ENCODE measurements at regions not wholly inside any gene's neighbourhood (a gene's known extent, or its start where the extent isn't known, plus 50 kb on each side); places are given as distances from the start of the nearest gene placed in this dataset.

GRCh38 chr6:5909721-5910120, 97.0 kb downstream of the NRN1 start:
- Mint-ChIP-seq H3K9me3 (peaks cover 2% of the 10 kb centered on the region), H3K4me1 (no peaks in the 10 kb centered on the region), H3K27ac (no peak overlapping the region), H3K36me3 (peaks cover 6% of the 10 kb centered on the region), H3K27me3 (peaks cover 4% of the 10 kb centered on the region), H3K4me3 (no peak overlapping the region)
- no peak for ATAC-seq (ENCODE audit: low read depth)
- no peak for DNase-seq (ENCODE audit: low spot score in 2 of 2)

- no peak for ATAC-seq (ENCODE audit: low read depth)
- Mint-ChIP-seq H3K4me3 (no peak overlapping the region), H3K27ac (no peak overlapping the region), H3K9me3 (no peaks in the 10 kb centered on the region), H3K4me1 (no peaks in the 10 kb centered on the region), H3K36me3 (peaks cover 4% of the 10 kb centered on the region), H3K27me3 (peaks cover 2% of the 10 kb centered on the region)
- no peak for DNase-seq (ENCODE audit: low spot score in 2 of 2)
These were observed 99.9 kb downstream of the NRN1 start for GRCh38 chr6:5906842-5907241.

- Mint-ChIP-seq H3K4me3 (no peak overlapping the region), H3K4me1 (no peaks in the 10 kb centered on the region), H3K9me3 (no peaks in the 10 kb centered on the region), H3K27me3 (peaks cover 2% of the 10 kb centered on the region), H3K36me3 (peaks cover 4% of the 10 kb centered on the region), H3K27ac (no peak overlapping the region)
- no peak for DNase-seq (ENCODE audit: low spot score in 2 of 2)
- ATAC-seq (ENCODE audit: low read depth), result no peak
These were observed 100.4 kb downstream of the NRN1 start for GRCh38 chr6:5906340-5906670.

GRCh38 chr6:5905431-5906339, 101.0 kb downstream of the NRN1 start:
- no peaks in the 10 kb centered on the region for H3K27me3 Mint-ChIP-seq
- ATAC-seq (ENCODE audit: low read depth) (no peak), DNase-seq (ENCODE audit: low spot score in 2 of 2) (no peak)
- no peaks in the 10 kb centered on the region for H3K9me3 Mint-ChIP-seq
- H3K4me1 Mint-ChIP-seq, result no peaks in the 10 kb centered on the region
- H3K36me3 Mint-ChIP-seq, result no peaks in the 10 kb centered on the region
- H3K27ac Mint-ChIP-seq, result no peak overlapping the region
- H3K4me3 Mint-ChIP-seq, result no peak overlapping the region

GRCh38 chr6:5904532-5904931, 102.2 kb downstream of the NRN1 start:
- peaks cover 4% of the 10 kb centered on the region for H3K36me3 Mint-ChIP-seq
- peaks cover 3% of the 10 kb centered on the region for H3K27me3 Mint-ChIP-seq
- no peak overlapping the region for H3K27ac Mint-ChIP-seq
- H3K4me3 Mint-ChIP-seq, result no peak overlapping the region
- ATAC-seq (ENCODE audit: low read depth) (no peak), DNase-seq (ENCODE audit: low spot score in 2 of 2) (no peak)
- H3K4me1 Mint-ChIP-seq, result no peaks in the 10 kb centered on the region
- no peaks in the 10 kb centered on the region for H3K9me3 Mint-ChIP-seq

- peaks cover 5% of the 10 kb centered on the region for H3K36me3 Mint-ChIP-seq
- peaks cover 12% of the 10 kb centered on the region for H3K27me3 Mint-ChIP-seq
- no peak overlapping the region for H3K4me3 Mint-ChIP-seq
- H3K27ac Mint-ChIP-seq, result no peak overlapping the region
- ATAC-seq (ENCODE audit: low read depth) (no peak), DNase-seq (ENCODE audit: low spot score in 2 of 2) (no peak)
- H3K4me1 Mint-ChIP-seq, result peaks cover 2% of the 10 kb centered on the region
- no peaks in the 10 kb centered on the region for H3K9me3 Mint-ChIP-seq
These were observed 107.3 kb downstream of the NRN1 start for GRCh38 chr6:5899216-5900045.

- DNase-seq (ENCODE audit: low spot score in 2 of 2) (no peak), ATAC-seq (ENCODE audit: low read depth) (no peak)
- Mint-ChIP-seq H3K4me1 (peaks cover 2% of the 10 kb centered on the region), H3K4me3 (no peak overlapping the region), H3K9me3 (no peaks in the 10 kb centered on the region), H3K36me3 (peaks cover 5% of the 10 kb centered on the region), H3K27me3 (peaks cover 12% of the 10 kb centered on the region), H3K27ac (no peak overlapping the region)
These were observed 108.2 kb downstream of the NRN1 start for GRCh38 chr6:5898563-5898962.

GRCh38 chr6:5898102-5898501, 108.6 kb downstream of the NRN1 start:
- peaks cover 12% of the 10 kb centered on the region for H3K27me3 Mint-ChIP-seq
- H3K9me3 Mint-ChIP-seq, result no peaks in the 10 kb centered on the region
- ATAC-seq (ENCODE audit: low read depth), result no peak
- no peak overlapping the region for H3K4me3 Mint-ChIP-seq
- H3K4me1 Mint-ChIP-seq, result peaks cover 2% of the 10 kb centered on the region
- peaks cover 5% of the 10 kb centered on the region for H3K36me3 Mint-ChIP-seq
- DNase-seq (ENCODE audit: low spot score in 2 of 2), result no peak
- H3K27ac Mint-ChIP-seq, result no peak overlapping the region

GRCh38 chr6:5896476-5897200, 110.1 kb downstream of the NRN1 start:
- H3K27ac Mint-ChIP-seq, result no peak overlapping the region
- peaks cover 5% of the 10 kb centered on the region for H3K4me1 Mint-ChIP-seq
- DNase-seq (ENCODE audit: low spot score in 2 of 2) (no peak), ATAC-seq (ENCODE audit: low read depth) (no peak)
- peaks cover 12% of the 10 kb centered on the region for H3K27me3 Mint-ChIP-seq
- peaks cover 5% of the 10 kb centered on the region for H3K36me3 Mint-ChIP-seq
- no peak overlapping the region for H3K4me3 Mint-ChIP-seq
- no peaks in the 10 kb centered on the region for H3K9me3 Mint-ChIP-seq

- H3K27ac Mint-ChIP-seq, result no peak overlapping the region
- no peak for DNase-seq (ENCODE audit: low spot score in 2 of 2)
- peaks cover 2% of the 10 kb centered on the region for H3K36me3 Mint-ChIP-seq
- peaks cover 1% of the 10 kb centered on the region for H3K9me3 Mint-ChIP-seq
- H3K27me3 Mint-ChIP-seq, result peaks cover 9% of the 10 kb centered on the region
- peaks cover 5% of the 10 kb centered on the region for H3K4me1 Mint-ChIP-seq
- H3K4me3 Mint-ChIP-seq, result no peak overlapping the region
- ATAC-seq (ENCODE audit: low read depth), result no peak
These were observed 112.4 kb downstream of the NRN1 start for GRCh38 chr6:5894357-5894756.

- Mint-ChIP-seq H3K4me3 (no peak overlapping the region), H3K27me3 (peaks cover 3% of the 10 kb centered on the region), H3K27ac (no peak overlapping the region), H3K36me3 (no peaks in the 10 kb centered on the region), H3K9me3 (peaks cover 1% of the 10 kb centered on the region), H3K4me1 (peaks cover 3% of the 10 kb centered on the region)
- DNase-seq (ENCODE audit: low spot score in 2 of 2) (no peak), ATAC-seq (ENCODE audit: low read depth) (no peak)
These were observed 113.4 kb downstream of the NRN1 start for GRCh38 chr6:5893295-5893694.

GRCh38 chr6:5892669-5893068, 114.1 kb downstream of the NRN1 start:
- Mint-ChIP-seq H3K9me3 (peaks cover 1% of the 10 kb centered on the region), H3K36me3 (no peaks in the 10 kb centered on the region), H3K27me3 (peaks cover 3% of the 10 kb centered on the region), H3K4me3 (peak overlapping the region; percentile 87), H3K4me1 (peaks cover 3% of the 10 kb centered on the region), H3K27ac (peak overlapping the region; percentile 97)
- no peak for ATAC-seq (ENCODE audit: low read depth)
- no peak for DNase-seq (ENCODE audit: low spot score in 2 of 2)

GRCh38 chr6:5878792-5879191, 127.9 kb downstream of the NRN1 start:
- H3K36me3 Mint-ChIP-seq, result no peaks in the 10 kb centered on the region
- peak; percentile 71 for ATAC-seq (ENCODE audit: low read depth)
- DNase-seq (ENCODE audit: low spot score in 2 of 2), result no peak
- no peak overlapping the region for H3K27ac Mint-ChIP-seq
- peaks cover 2% of the 10 kb centered on the region for H3K27me3 Mint-ChIP-seq
- peaks cover 2% of the 10 kb centered on the region for H3K9me3 Mint-ChIP-seq
- H3K4me1 Mint-ChIP-seq, result peaks cover 4% of the 10 kb centered on the region
- H3K4me3 Mint-ChIP-seq, result no peak overlapping the region

- no peak overlapping the region for H3K4me3 Mint-ChIP-seq
- peaks cover 5% of the 10 kb centered on the region for H3K36me3 Mint-ChIP-seq
- ATAC-seq (ENCODE audit: low read depth) (no peak), DNase-seq (ENCODE audit: low spot score in 2 of 2) (no peak)
- peaks cover 4% of the 10 kb centered on the region for H3K27me3 Mint-ChIP-seq
- H3K27ac Mint-ChIP-seq, result no peak overlapping the region
- peaks cover 4% of the 10 kb centered on the region for H3K4me1 Mint-ChIP-seq
- H3K9me3 Mint-ChIP-seq, result peaks cover 4% of the 10 kb centered on the region
These were observed 130.6 kb downstream of the NRN1 start for GRCh38 chr6:5876076-5876475.
